ENCODE measurements at regions not wholly inside any gene's neighbourhood (a gene's known extent, or its start where the extent isn't known, plus 50 kb on each side); places are given as distances from the start of the nearest gene placed in this dataset.

- TF ChIP-seq POU6F1 (CRISPR knock-in tag; IDR thresholded peaks at IDR 0.05; ENCODE audit: borderline replicate concordance, low read depth) (no peak), ZFP30 (CRISPR knock-in tag; IDR thresholded peaks at IDR 0.05) (no peak), RARB (CRISPR knock-in tag; IDR thresholded peaks at IDR 0.05) (no peak), SNAI2 (CRISPR knock-in tag; IDR thresholded peaks at IDR 0.05) (no peak), CSDC2 (CRISPR knock-in tag; IDR thresholded peaks at IDR 0.05) (no peak), ZNF70 (CRISPR knock-in tag; IDR thresholded peaks at IDR 0.05) (no peak), ZC3H10 (CRISPR knock-in tag; IDR thresholded peaks at IDR 0.05) (no peak), PPARA (CRISPR knock-in tag; IDR thresholded peaks at IDR 0.05; ENCODE audit: borderline replicate concordance) (no peak)
These were observed 755.0 kb downstream of the DIAPH3 start for GRCh38 chr13:59408738-59409137.

Data from SK-N-SH treated with all-trans-retinoic acid at 6 μM for 48 hours (cell line).